IPS-15b (cell line): ENCODE measurements at regions not wholly inside any gene's neighbourhood (a gene's known extent, or its start where the extent isn't known, plus 50 kb on each side); places are given as distances from the start of the nearest gene placed in this dataset.

Experiments used
- H3K27me3 ChIP-seq: one replicate; pipeline ENCODE4 v1.6.1; 2013; ENCODE audit warnings: low read length; ENCODE audit not compliant: control insufficient read depth, insufficient read depth
- H3K36me3 ChIP-seq: one replicate; pipeline ENCODE4 v1.6.1; 2013; ENCODE audit warnings: low read length; ENCODE audit not compliant: control insufficient read depth, insufficient read depth
- H3K4me1 ChIP-seq: one replicate; pipeline ENCODE4 v1.6.1; 2013; ENCODE audit warnings: mild to moderate bottlenecking, low read length; ENCODE audit not compliant: control insufficient read depth, insufficient read depth
- H3K4me3 ChIP-seq: one replicate; pipeline ENCODE4 v1.5.1; 2013; ENCODE audit warnings: low read depth, low read length
- H3K9ac ChIP-seq: one replicate; pipeline ENCODE4 v1.6.1; 2013; ENCODE audit warnings: low read depth, mild to moderate bottlenecking, low read length
- H3K9me3 ChIP-seq: one replicate; pipeline ENCODE4 v1.6.1; 2013; ENCODE audit warnings: mild to moderate bottlenecking, low read length; ENCODE audit not compliant: control insufficient read depth, insufficient read depth

DNA sequence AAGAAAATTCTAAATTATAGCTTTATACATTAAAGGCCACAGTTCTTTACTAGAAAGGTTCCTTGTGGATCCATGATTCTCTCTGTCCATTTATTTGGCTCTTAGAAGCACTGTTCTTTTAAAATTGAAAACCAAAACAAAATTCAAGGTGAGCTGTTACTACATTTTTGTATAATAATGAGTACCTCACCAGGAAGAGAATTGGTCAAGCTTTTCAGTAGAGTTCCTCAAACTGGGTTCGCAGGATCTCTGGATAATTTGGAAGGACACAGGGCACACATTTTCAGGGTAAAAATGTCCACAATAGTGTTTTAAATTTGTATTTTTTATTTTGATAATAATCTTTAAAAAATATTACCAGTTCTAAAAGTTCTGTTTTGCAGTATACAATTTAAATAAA is 93.0 kb downstream of the PPP1R3A start:
- no peaks in the 10 kb centered on the region for H3K36me3 ChIP-seq
- peaks cover 11% of the 10 kb centered on the region for H3K4me1 ChIP-seq
- no peak overlapping the region for H3K9ac ChIP-seq
- no peaks in the 10 kb centered on the region for H3K9me3 ChIP-seq
- no peaks in the 10 kb centered on the region for H3K27me3 ChIP-seq
- H3K4me3 ChIP-seq: no peak overlapping the region

DNA sequence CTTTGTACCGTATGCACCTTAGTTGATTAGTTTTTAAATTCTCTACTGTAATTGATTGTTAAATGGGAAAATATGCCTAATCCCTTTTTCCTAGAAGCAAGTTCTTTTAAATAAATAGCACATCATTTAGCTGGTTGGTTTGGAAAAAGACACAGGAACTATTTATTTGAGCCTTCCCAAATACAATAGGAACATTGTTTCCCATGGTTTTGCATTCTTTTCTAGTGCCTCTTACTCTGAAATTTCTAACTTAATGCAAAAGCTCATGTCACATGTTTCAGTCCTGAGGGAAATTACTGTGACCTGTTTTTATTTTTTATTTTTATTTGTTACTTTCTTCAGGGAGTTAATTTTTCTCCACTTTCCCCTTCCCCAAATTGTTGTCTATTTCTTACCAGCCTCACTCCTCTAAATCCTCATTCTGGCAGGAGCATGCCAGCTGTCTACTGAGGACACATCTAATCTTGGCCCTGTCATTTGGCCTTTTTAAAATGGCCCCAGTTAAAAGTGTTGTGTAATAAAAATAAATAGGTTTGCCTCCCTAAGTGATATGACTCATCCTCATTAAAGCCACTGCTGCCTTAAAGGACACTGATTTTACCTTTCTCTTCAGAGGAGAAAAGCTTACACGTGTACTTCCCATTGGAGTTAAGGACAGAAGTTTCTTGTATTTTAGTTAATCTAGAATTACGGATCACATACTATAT is 94.5 kb downstream of the PPP1R3A start:
- H3K36me3 ChIP-seq: no peaks in the 10 kb centered on the region
- no peak overlapping the region for H3K9ac ChIP-seq
- H3K4me3 ChIP-seq: no peak overlapping the region
- peaks cover 11% of the 10 kb centered on the region for H3K4me1 ChIP-seq
- H3K27me3 ChIP-seq: no peaks in the 10 kb centered on the region
- H3K9me3 ChIP-seq: no peaks in the 10 kb centered on the region

DNA sequence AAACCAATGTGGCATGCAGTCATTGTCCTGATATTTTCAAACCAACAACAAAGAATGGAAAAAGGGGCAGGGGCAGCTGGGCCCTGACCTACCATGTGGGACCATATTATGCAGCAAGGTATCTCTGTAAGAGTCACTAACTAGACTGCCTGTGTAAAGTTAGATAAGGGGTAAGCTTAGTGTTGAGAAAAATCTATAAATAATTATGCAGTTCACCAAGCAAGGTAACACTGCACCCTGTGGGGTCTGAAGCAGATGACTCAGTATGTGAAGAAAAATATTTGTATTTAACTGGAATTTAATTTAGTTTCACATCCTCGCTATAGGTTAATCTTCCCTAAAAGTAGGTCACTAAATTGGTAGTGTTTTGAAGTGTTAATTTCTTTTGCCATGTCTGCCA is 99.3 kb downstream of the PPP1R3A start:
- H3K4me3 ChIP-seq: no peak overlapping the region
- no peaks in the 10 kb centered on the region for H3K9me3 ChIP-seq
- H3K4me1 ChIP-seq: peaks cover 2% of the 10 kb centered on the region
- H3K27me3 ChIP-seq: no peaks in the 10 kb centered on the region
- no peak overlapping the region for H3K9ac ChIP-seq
- no peaks in the 10 kb centered on the region for H3K36me3 ChIP-seq

DNA sequence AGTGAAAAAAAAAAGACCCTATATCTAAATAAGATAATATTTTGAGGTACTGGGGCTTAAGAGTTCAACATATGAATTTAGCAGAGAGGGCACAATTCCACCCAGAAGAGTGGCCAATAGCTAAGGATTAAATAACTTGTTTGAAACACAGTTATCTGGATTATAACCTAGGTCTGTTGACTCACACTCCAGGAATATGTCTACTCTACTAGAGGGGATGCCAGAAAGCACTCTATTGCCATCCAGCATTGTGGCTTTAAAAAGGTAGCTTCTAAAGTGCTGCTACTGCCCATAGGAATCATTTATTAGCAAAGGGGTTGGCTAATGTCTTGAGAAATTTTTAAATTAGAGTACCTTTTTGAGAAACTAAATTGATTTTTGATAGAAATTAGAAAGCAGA is 102.2 kb downstream of the PPP1R3A start:
- no peaks in the 10 kb centered on the region for H3K9me3 ChIP-seq
- no peaks in the 10 kb centered on the region for H3K27me3 ChIP-seq
- H3K9ac ChIP-seq: no peak overlapping the region
- no peaks in the 10 kb centered on the region for H3K36me3 ChIP-seq
- H3K4me1 ChIP-seq: no peaks in the 10 kb centered on the region
- H3K4me3 ChIP-seq: no peak overlapping the region

DNA sequence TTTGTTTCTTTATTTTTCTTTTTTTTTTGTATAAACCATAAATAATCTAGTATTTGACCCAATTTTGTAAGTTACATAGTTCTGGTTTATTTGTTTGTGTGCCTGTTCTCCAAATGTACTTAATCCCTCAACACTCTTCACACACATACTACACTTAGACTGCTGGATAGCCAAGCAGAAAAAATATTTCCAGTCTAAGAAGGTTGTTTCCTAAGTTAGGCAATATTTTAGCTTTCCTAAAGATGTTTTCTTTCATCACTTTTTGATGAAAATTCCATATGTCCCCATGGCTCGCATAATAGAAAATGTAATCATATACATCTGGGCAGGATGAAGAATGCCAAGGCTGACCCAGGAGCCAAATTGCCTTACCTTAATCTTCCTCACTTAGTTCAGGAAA is 105.3 kb downstream of the PPP1R3A start:
- Histone ChIP-seq H3K36me3 (no peaks in the 10 kb centered on the region), H3K27me3 (no peaks in the 10 kb centered on the region), H3K4me1 (no peaks in the 10 kb centered on the region), H3K4me3 (no peak overlapping the region), H3K9ac (no peak overlapping the region), H3K9me3 (no peaks in the 10 kb centered on the region)

DNA sequence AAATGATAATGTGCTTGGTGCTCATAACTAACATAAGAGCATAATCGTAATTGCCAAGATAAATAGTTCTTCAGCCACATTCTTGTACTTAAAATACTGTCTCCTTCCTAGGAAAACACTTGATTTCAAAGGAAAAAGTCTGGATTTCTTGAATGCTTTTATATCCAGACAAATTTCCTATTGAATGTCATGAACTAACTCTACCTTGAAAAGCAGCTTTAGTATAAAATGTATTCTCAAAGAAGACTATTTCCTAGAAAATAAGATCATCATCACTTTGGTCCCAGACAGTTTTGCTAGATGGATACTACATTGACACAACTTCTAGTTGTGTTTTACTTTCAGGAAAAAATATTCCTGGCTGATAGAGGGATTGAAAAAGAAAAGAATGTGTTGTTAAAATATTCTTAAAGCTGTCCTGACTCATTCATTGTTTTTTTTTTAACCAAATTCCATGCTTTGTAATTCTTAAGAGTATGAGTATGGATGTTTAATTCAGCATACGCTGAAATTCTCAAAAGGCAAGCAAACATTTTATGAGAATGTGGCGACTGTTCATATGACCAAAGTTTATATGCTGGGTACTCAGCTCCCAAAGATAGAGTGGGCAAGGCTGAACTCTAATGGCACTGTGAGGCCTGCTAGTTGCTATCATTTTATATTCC is 106.1 kb downstream of the PPP1R3A start:
- Histone ChIP-seq H3K4me1 (no peaks in the 10 kb centered on the region), H3K9me3 (no peaks in the 10 kb centered on the region), H3K27me3 (no peaks in the 10 kb centered on the region), H3K36me3 (no peaks in the 10 kb centered on the region), H3K4me3 (no peak overlapping the region), H3K9ac (no peak overlapping the region)

DNA sequence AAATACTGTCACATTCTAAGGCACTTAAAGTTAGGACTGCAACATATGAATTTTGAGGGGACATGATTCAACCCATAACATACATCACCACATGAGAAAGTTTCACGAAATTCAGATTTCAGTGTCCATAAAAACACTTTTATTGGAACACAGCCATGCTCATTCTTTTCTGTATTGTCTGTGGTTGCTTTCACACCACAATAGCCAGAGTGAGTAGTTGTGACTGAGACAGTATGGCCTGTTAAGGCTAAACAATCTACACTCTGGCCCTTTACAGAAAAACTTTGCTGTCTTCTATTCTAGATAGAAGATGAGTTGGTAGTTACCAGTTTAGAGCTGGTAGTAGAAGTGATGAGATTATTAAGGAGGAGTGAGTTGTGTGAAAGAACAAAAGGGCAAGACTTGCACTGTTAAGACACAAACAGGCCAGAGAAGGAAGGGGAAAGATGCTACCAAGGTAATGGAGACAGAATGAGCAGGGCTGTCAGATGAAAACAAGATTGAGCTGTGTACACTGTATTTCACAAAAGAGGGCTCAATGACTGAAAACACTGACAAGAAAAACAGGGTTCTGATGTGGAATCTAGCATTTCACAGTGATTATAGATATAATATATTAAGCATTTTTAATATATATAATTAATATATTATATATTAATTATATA is 108.6 kb downstream of the PPP1R3A start:
- Histone ChIP-seq H3K9me3 (no peaks in the 10 kb centered on the region), H3K4me3 (no peak overlapping the region), H3K27me3 (no peaks in the 10 kb centered on the region), H3K4me1 (no peaks in the 10 kb centered on the region), H3K36me3 (no peaks in the 10 kb centered on the region), H3K9ac (no peak overlapping the region)

DNA sequence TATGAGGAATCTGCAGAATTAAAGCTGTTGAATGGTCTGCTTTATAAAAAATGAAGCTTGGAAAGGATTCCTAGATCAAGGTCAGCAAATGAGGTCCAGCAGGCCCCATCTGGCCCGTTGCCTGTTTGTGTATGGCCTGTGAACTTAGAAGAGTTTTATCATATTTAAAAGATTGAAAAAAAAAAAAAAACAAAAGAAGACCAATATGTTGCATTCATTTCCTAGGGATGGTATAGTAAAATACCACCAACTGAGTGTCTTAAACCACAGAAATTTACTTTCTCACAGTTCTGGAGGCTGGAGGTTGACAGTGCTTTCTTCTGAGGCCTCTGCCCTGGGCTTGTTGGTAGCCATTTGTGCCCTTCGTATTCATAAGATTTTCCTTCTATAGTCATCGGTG is 109.2 kb downstream of the PPP1R3A start:
- no peak overlapping the region for H3K9ac ChIP-seq
- H3K27me3 ChIP-seq: no peaks in the 10 kb centered on the region
- no peak overlapping the region for H3K4me3 ChIP-seq
- H3K4me1 ChIP-seq: no peaks in the 10 kb centered on the region
- no peaks in the 10 kb centered on the region for H3K36me3 ChIP-seq
- H3K9me3 ChIP-seq: no peaks in the 10 kb centered on the region

DNA sequence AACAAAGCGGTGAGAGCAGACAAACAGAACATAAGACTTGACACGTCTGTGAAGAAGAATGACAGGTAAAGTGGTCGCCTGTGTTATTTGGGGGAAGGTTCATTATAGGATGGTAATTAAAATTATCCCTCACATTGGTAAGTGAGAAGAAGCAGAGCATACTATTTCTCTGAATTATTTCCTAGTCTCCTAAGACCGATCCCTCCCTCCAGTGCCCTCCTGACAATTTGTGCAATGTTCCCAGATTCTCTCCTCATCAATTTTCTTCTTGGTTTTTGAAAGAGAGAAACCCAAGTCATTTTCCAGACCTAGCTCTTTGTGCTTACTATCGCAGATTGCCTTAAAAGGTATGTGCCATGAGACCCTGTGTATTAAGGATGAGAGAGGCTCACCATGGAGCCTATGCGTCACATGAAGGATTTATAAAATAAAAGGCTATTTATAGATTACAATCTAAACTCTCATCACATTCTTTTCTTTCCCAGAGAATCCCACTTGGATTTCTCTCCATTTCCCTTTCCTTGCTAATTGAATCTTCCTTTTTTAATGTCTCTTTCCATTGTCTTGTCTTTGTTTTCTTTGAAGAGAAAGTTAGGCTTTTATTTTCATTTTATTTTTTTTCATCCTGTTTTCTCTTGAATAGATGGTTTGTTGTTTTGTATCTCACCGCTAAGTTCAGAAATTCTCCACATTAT is 112.0 kb downstream of the PPP1R3A start:
- Histone ChIP-seq H3K9ac (no peak overlapping the region), H3K9me3 (no peaks in the 10 kb centered on the region), H3K4me1 (no peaks in the 10 kb centered on the region), H3K27me3 (no peaks in the 10 kb centered on the region), H3K36me3 (no peaks in the 10 kb centered on the region), H3K4me3 (no peak overlapping the region)

DNA sequence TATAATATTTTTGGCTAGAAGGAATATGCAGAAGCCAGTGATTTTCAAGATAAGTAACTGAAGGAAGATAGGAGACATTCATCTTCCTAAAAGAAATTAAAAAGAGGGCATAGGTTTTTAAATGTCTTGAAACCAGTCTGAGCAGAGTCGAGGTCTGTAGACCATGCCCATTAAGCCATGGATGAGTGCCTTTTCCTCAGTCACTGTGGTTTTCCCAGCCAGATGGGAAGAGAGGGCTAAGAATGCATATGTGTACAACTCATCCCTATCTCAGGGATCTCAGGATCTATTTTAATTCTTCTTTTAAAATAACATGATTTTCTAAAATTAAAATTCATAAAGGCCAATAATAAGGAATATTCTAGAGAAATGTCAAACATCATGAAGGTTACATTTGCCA is 112.8 kb downstream of the PPP1R3A start:
- H3K4me3 ChIP-seq: no peak overlapping the region
- no peaks in the 10 kb centered on the region for H3K9me3 ChIP-seq
- H3K36me3 ChIP-seq: no peaks in the 10 kb centered on the region
- no peaks in the 10 kb centered on the region for H3K27me3 ChIP-seq
- no peaks in the 10 kb centered on the region for H3K4me1 ChIP-seq
- H3K9ac ChIP-seq: no peak overlapping the region

DNA sequence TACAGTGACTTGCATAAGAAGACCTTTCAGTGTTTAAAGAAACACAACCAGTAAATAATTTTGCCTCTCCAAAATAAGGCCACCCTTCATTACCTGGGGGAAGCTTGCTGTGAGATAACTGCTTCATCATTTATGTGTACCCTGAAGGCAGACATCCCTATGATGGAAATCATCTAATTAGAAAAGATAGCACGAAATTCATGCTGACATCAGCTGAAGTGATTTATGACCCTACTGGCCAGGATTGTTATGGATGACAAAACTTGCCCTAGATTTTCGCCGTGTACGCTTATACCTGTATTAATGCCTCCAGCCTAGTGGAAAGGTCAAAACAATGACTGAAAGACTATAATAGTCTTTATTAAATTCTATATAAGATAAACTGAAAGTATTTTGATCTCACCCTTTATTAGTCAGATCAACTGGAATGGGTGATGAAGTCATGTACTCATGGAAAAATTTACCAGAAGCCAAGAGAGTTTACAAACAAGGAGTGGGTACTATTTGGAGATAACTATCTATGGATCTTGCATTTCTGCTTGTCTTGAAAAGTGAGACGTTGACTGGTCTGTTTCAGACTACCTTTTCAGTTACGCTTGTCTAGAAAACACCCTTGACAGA is 114.2 kb downstream of the PPP1R3A start:
- Histone ChIP-seq H3K9me3 (no peaks in the 10 kb centered on the region), H3K4me3 (no peak overlapping the region), H3K27me3 (no peaks in the 10 kb centered on the region), H3K9ac (no peak overlapping the region), H3K4me1 (no peaks in the 10 kb centered on the region), H3K36me3 (no peaks in the 10 kb centered on the region)
